Left cardiac atrium (tissue), 4 donors: ENCODE measurements at regions not wholly inside any gene's neighbourhood (a gene's known extent, or its start where the extent isn't known, plus 50 kb on each side); places are given as distances from the start of the nearest gene placed in this dataset.
"Not testable (repeated sequence)": the region's sequence is repeated elsewhere in the genome, so short reads cannot be mapped to it uniquely, and the experiment has no call there.

Experiments used
- ATAC-seq, 2 donors: fragments of 200-7000 bp; cut with Tn5 transposase; one replicate each; pipeline ENCODE4 v1.9.1; 2020; ENCODE audit warnings: mild to moderate bottlenecking in 2 of 2, moderate library complexity in 2 of 2
- DNase-seq: peaks from one replicate; pipeline ENCODE4 v3.0.0-alpha.2; 2020
- intact Hi-C, 2 donors: fragments of 100-400 bp; cut with DNase I; formaldehyde crosslinking; loops; one replicate each; pipeline versions ENCODE4 v1.14.1 to v1.15.1; 2022 to 2023
- donor health status: DM: no; HTN: yes; CAD: no.
- donor health status: DM: no; HTN: yes; CAD: no; lungs with severe emphysema.
- donor health status: DM: yes; HTN: yes; CAD: no.
- donor health status: Dilated cardiomyopathy.

DNA sequence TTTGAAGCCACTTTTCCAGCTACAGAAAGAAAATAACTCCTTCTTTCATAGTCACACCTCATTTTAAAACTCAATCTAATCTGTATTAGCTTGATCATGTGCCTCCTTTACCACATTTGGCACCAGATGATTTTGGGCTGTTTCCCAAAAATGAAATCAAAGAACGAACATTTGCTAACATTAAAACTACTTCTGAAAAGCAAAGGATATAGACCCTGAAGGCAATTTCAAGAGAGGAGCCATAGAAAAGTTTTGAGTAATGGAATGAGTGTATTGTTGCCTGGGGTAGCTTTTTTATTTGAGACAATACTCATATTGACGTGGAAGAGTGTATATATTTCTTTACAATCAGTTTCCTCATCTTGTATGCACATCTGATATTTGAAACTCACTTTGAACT is 152.8 kb upstream of the TBL1XR1 start:
- intact Hi-C loops, result loop anchor here in 1 of 2 donors (10.0 kb wide), 1 partner anchor 295 kb away; no protein-coding TSS in a partner anchor
- DNase-seq (no peak), ATAC-seq (no peak)

DNA sequence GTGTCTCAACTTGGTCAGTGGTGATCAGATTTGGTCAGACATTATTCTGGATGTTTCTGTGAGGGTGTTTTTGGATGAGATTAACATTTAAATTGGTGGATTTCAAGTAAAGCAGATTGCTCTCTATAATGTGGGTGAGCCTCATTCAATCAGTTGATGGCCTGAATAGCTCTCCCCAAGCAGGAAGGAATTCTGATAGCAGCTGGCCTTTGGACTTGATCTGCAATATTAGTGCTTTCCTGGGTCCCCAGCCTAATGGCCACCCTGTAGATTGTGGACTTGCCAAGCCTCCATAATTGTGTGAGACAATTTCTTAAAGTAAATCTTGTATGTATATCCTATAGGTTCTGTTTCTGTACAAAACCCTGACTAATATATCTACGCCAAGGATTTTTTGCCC is 153.9 kb upstream of the TBL1XR1 start:
- intact Hi-C loops, result loop anchor here in 1 of 2 donors (10.0 kb wide), 1 partner anchor 296 kb away; no protein-coding TSS in a partner anchor
- ATAC-seq (no peak), DNase-seq (no peak)

DNA sequence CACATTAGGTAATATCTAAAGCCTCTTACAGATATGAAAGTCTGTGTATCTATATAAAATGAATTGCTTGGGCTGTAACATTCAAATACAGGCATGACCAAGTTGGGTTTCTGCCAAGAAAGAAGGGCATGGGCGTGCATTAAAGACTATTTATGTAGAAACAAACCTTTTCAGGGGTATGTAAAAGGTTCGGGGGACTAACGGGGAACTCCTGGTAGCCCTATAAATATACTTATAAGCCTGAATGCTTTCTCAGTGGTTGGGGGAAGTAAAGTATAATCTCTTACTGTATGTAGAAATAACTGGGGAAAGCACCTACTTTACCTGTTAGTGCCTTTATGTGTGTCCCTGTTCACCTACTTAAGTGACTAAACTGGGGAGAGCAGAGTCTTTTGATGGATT is 154.5 kb upstream of the TBL1XR1 start:
- ATAC-seq (no peak), DNase-seq (no peak)
- intact Hi-C loops, result loop anchor here in 1 of 2 donors (10.0 kb wide), 1 partner anchor 297 kb away; no protein-coding TSS in a partner anchor

DNA sequence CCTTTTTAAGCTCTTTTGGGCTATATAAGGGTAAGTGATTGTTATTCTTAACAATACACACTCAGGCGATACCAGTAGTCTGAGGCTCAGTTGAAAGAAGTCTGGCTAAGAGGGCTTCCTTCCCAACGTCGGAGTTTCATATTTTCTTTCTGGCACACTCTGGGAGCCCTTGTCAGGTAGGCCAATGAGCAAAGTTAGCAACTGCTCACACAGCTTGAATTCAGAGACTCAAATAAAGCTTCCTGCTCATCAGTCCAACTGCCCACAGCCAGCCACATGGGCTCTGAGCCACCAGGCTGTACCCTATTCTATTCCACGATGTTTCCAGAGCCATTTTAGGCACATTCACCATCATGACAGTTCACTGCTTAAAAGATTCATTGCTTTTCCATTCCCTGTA is 155.1 kb upstream of the TBL1XR1 start:
- DNase-seq (no peak), ATAC-seq (no peak)
- intact Hi-C loops, result loop anchor here in 1 of 2 donors (10.0 kb wide), 1 partner anchor 298 kb away; no protein-coding TSS in a partner anchor

DNA sequence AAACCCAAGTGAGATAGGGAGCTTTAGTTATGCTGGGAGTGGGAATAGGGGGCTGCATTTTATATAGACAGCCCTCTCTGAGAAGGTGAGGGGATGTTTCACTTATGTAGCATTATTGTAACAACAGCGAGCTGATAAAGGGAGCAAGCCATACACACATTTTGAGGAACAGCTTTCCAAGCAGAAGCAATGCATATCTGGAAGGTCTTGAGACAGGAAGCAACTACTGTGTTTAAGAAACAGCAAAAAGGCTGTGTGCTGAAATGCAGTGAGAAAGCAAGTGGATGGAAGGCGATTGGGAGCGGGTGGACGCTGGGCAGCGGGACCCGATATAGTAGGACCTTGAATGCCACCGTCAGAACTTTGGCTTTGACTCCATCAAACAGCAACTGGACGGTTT is 155.9 kb upstream of the TBL1XR1 start:
- intact Hi-C loops, result loop anchor here in 1 of 2 donors (10.0 kb wide), 1 partner anchor 298 kb away; no protein-coding TSS in a partner anchor
- ATAC-seq (no peak), DNase-seq (no peak)

DNA sequence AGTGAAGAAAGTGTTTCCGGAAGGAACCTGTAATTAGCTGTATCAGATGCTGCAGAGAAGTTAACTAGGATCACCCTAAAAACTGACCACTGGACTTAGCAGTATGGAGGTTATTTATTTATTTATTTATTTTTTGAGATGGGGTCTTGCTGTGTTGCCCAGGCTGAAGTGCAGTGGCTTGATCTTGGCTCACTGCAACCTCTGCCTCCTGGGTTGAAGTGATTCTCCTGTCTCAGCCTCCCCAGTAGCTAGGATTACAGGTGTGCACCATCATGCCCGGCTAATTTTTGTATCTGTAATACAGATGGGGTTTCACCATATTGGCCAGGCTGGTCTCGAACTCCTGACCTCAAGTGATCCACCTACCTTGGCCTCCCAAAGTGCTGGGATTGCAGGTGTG is 156.6 kb upstream of the TBL1XR1 start:
- ATAC-seq, DNase-seq: not testable (repeated sequence)
- intact Hi-C loops, result loop anchor here in 1 of 2 donors (10.0 kb wide), 1 partner anchor 299 kb away; no protein-coding TSS in a partner anchor

DNA sequence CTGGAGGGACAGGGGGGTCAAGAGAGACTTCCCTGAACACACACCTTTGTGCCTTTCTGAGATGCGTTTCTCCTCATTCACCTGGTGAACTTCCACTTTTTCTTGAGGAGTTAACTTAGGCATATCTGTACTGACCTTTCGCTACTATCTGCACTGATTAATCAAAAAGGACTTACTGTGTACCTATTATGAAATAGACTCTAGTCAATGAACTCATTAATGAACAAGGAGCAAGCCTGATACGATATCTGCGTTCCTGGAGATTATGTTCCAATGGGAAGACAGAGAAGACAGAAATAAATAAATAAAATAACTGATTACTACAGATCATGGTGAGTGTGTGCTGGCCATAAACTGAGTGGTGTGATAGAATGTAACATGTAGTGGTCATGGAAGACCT is 157.2 kb upstream of the TBL1XR1 start:
- intact Hi-C loops, result loop anchor here in 1 of 2 donors (10.0 kb wide), 1 partner anchor 300 kb away; no protein-coding TSS in a partner anchor
- ATAC-seq, result no peak

DNA sequence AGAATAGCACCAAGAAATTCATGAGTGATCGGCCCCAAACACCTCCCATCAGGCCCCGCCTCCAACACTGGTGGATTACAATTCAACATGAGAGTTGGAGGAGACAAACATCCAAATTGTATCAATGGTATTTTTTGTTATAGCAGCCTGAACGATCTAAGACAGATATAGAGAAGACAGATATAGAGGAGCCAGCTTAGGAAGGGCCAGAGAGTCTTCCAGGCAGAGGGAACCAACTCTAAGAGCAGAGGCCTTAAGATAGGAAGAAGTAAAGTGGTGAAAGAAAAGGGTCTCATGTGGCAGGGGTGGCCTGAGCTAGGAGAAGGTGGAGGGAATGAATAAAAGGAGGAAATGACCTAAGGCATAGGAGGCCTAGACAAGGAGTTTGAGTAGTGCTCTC is 158.8 kb upstream of the TBL1XR1 start:
- intact Hi-C loops, result loop anchor here (5.0 to 10.0 kb wide), 2 partner anchors 301 to 304 kb away; no protein-coding TSS in a partner anchor
- ATAC-seq, result no peak
- DNase-seq, result no peak

More for the DNA sequence above, 157.2 kb upstream of the TBL1XR1 start:
- DNase-seq, result no peak

DNA sequence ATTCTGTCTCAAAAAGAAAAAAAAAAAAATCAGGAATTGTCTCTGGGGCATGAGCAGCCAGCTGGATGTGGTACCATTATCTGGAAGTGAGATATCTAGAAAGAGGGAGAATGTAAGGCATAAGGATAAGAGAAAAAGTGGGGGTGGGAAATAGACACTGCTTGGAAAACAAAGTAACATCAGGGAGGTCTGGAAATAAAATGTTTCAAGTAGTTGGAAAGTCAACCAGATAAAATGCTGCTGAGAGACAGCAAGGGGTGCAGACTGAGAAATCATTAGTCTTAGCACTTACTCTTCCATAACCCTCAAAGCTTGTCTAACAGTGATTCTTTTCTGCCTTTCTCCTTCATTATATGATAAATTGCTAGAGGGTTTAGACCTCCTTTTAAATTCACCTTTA is 159.7 kb upstream of the TBL1XR1 start:
- no peak for ATAC-seq
- intact Hi-C loops, result loop anchor here (5.0 to 10.0 kb wide), 2 partner anchors 302 to 305 kb away; no protein-coding TSS in a partner anchor
- no peak for DNase-seq

DNA sequence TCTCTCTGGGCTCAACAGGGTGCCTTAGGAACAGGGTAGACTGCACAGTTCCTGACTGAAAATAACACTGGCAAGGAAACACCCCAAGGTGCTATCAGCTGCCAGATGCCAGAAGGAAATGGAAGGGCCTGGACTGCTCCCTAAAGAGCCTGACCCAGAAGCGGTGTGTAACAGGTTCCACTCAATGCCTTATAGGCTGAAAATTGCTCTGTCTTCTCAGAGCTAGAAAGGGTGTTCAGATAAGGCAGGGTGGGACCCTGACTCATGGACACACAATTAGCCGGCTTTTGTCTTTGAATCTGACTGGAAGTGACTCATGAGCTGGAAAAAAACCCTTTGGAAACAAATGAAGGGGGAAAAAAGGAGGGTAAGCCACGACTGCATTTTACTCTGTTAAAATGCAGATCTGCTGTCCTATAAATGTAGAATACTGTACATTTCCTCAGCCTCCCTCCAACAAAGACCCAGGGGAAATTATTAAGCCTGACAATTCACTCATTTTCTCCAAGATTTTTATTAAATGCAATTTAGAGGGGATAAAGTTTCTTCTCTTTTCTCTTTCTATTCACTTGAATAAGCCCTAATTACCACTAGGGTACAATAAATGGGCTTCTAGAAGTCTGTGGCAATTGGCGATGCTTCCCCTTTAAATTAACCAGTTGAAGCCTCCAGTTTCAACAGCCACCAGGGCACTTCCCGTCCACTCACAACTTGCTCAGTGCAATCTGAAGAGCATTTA is 160.2 kb upstream of the TBL1XR1 start:
- ATAC-seq, result peak in 1 of 2 donors; percentile 63

DNA sequence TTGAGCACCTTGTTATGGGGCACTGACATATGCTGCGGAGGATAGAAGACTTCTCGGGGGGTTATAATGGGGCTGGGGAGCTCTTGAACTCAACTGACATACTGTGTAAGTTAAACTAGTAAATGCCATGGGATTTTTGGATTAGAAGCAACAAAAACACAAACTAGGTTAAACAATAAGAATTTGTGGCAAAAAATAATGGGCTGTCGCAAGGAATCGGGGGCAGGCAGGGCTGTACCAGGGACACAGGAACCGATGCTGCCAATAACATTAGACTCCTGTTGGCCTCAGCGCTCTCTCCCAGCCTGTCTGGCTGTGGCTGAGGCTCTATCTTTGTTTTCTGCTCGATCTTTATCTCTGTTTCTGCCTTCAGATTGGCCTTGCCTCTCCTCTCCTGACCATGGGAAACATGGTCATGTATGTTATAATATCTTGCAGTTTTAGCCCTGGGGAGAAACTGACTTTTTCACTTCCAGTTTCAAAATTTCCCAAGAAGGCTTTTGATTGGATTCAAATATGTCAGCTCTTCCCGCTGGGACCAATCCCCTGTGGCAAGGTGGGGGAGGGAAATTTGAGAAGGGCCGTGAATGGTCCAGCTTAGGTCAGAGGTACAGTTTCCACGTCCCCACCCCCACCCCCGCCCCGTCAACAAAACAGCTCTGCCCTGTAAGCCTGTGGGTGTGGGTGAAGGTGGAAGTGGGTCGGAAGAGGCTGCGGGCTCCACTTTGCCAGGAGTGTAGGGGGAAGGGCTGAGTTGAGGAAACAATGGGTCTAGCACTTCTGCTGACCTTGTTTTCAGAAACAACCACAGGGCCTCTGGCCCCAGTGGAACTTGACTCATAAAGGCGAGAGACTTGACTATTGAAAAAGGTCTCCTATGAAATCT is 161.1 kb upstream of the TBL1XR1 start:
- DNase-seq, result peak; percentile 80
- intact Hi-C loops, result loop anchor here (2.0 to 10.0 kb wide), 3 partner anchors 162 to 306 kb away; partner anchors contain the start of gene TBL1XR1 (in 1 of the 2)
- peak; percentile 44 to 68 for ATAC-seq

More for the DNA sequence above, 160.2 kb upstream of the TBL1XR1 start:
- peak; percentile 61 for DNase-seq
- intact Hi-C loops, result loop anchor here (2.0 to 10.0 kb wide), 3 partner anchors 161 to 305 kb away; partner anchors contain the start of gene TBL1XR1 (in 1 of the 2)

DNA sequence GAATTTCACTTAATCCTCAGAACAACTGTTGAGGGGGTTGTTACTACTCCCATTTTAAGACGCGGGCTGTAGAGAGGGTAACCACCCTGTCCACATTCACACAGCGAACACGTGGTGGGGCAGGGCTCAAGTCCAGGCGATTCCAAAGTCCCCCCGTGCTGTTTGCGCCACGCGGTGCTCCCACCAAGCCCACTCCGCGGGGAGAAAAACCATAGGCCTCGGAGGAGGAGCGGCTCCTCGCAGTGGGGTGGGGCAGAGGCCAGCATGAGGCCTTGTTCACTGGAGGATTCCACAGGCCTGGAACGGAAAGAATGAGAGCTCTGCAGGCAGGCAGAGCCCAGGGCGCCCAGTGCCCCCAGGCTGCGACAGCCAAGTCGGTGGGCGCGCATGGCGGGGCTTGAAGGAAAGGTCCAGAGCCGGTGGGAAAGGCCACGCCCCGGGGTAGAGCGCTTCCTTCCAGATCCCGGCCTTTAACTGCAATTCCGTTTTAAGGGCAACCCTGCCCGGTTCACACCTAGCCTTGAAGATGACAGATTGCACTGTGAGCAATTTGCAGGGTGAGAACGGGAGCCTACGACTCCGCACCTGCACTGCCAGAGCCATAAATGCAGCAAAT is 161.8 kb upstream of the TBL1XR1 start:
- intact Hi-C loops, result loop anchor here (1.0 to 10.0 kb wide), 4 partner anchors 162 to 307 kb away; partner anchors contain the start of gene TBL1XR1 (in 2 of the 2)
- peak; percentile 9 to 10 for ATAC-seq
- peak; percentile 53 for DNase-seq

DNA sequence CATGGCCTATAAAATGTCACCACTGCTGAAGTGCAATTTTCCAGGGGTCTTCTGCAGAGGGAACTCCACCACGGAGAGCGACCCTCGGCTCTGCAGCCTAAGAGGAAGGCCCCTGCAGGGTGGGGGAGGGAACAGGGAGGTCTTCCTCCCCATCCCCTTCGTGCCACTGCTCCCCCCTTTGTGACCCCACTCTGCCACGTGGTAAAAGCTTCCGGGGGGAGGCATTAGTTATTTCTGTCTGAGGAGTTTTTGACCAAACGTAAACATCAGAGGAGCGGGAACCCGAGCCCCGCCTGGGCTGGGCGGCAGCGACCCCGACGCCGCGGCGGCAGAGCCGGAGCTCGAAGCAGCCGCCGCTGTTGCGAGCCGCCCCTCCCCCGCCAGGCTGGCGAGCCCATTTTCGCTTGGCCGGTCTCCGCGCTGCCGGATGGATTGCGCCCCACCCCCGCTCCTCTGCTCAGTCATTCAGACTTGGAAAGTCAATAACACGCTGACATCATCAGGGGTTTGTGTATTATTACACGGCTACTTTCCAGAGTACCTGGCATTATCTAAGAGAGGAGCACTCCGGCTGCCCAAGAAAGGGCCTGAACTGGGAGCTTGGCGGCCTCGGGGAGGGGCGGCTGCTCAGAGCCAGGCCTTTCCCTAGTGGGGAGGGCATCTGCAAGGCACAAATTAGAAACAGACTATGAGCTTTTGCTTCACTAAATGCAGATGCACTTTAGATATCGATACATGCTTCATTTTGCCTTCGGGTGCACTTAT is 162.5 kb upstream of the TBL1XR1 start:
- DNase-seq (peak; percentile 96), ATAC-seq (peak; percentile 90 to 93)
- intact Hi-C loops, result loop anchor here (1.0 to 10.0 kb wide), 6 partner anchors 95 to 307 kb away; partner anchors contain the start of gene TBL1XR1 (in 2 of the 2)

DNA sequence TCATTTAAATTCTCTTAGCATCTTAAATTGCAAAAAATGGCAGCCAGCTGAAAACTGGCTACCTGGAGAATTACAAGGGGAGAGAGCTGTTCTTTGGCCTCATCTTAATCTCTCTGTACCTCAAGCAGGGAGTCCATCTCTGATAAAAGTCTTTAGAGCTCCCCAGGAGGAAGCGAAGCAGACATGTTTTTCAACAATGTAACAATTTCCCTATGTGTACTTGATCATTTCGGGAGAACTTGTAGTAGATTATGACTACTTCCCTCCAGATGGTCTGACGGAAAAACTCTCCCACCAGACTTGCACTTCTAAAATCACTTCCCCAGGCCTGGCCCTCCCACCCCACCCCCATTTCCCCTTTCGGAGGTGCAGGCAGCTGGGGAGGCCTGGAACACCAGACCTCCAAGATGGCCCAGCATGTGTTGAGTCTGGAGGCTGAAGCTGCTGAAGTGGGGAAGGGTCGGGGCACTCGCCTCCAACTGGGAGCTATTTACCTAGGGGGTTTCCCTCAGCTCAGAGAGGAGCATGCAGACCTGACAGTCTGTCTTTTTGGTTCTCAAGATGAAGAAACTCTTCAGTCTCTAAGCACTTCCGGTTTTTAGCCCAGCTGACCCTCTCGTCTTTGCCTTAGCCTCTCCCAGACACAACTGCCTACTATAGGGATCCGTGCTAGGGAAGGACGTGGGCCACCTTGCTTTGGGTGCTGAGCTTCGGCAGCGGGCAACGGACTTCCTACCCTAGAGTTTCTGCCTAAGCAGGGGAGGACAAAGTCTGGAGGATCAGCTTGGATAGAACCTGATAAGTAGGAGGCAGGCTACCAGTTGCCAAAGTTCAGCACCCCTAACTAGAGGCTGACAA is 164.0 kb upstream of the TBL1XR1 start:
- ATAC-seq, result no peak
- no peak for DNase-seq
- intact Hi-C loops, result loop anchor here in 1 of 2 donors (10.0 kb wide), 2 partner anchors 93 to 233 kb away; no protein-coding TSS in a partner anchor

DNA sequence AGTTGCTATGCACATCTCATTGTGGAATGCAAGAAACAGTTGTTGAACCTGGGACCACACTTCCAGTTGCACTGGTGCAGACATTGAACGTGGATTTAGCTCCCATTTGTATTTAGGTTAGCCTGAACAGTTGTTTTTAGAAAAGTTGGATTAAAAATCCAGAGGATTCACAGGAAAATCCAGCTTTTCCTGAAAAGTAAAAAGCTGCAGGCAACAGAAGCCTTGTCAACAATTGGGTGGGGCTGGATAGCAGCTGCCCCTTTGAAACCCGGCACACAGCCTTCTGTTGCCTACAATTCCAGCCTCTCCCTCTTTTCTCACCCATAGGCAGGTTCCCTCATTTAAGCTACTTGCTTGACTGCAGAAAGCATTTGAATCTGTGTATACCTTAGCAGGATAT is 165.3 kb upstream of the TBL1XR1 start:
- intact Hi-C loops, result loop anchor here in 1 of 2 donors (10.0 kb wide), 2 partner anchors 92 to 232 kb away; no protein-coding TSS in a partner anchor
- no peak for DNase-seq
- no peak for ATAC-seq

DNA sequence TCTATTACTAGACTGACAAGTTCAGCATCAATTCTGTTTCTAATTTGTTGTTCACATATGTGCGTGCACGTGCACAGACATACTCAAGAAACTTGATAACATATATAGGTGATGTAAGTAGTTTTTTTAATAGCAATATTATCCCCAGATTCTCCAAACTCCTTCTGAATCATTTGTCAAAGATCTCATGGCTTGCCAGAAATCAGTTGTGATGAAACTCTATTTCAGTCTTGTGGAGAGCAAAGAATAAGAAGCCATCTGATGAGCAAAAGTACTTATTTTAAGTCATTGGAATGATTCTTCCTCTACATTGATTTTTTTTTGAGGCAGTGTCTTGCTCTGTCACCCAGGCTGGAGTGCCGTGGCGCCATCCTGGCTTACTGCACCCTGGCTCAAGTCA is 167.0 kb upstream of the TBL1XR1 start:
- DNase-seq (no peak), ATAC-seq (no peak)
- intact Hi-C loops, result loop anchor here in 1 of 2 donors (10.0 kb wide), 2 partner anchors 91 to 231 kb away; no protein-coding TSS in a partner anchor

DNA sequence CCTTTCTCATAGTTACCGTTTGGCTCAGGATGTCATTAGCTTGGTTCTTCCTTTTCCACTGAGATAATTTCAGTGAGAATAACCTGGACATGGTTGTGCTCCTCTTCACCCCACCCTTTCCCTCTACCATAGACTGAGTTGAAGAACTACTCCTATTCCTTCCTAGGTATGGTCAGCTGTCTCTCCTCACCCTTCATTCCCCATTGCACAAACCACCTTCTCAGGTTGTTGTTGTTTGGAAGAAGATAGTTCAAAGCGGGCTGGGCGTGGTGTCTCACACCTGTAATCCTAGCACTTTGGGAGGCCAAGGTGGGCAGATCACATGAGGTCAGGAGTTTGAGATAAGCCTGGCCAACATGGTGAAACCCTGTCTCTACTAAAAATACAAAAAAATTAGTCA is 168.0 kb upstream of the TBL1XR1 start:
- ATAC-seq, DNase-seq: not testable (repeated sequence)
- intact Hi-C loops, result loop anchor here in 1 of 2 donors (10.0 kb wide), 2 partner anchors 90 to 230 kb away; no protein-coding TSS in a partner anchor
